IPS DF 19.7 (cell line): ENCODE measurements at regions not wholly inside any gene's neighbourhood (a gene's known extent, or its start where the extent isn't known, plus 50 kb on each side); places are given as distances from the start of the nearest gene placed in this dataset.
"Not testable (repeated sequence)": the region's sequence is repeated elsewhere in the genome, so short reads cannot be mapped to it uniquely, and the experiment has no call there.

Source experiments
- DNase-seq: peaks from one replicate; pipeline ENCODE4 v3.0.0-alpha.2; 2013; ENCODE audit warnings: low read depth, low spot score

DNA sequence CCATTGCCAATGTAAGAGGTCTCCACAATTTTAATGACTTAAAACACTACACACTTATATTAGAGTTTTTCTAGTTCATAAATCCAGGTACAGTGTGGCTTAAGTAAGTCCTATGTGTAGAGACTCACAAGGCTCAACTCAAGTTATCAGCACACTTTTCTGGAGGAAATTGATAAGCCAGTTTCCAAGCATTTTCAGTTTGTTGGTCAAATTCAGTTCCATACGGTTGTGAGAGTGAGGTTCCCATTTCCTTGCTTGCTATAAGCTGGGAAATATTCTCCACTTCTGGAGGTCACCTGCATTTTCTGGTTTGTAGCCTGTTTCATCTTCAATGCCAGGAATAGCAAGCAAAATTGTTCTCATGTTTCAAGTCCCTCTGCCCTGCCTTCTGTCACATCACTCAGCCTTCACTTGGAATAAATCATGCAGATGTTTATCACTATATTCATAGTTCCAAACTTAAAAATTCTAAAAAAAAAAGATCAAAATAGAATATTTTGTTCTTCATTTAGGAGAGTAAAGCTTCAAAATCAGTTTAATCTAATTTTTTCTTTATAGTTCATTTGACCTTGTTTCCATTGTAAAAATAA is 1137.5 kb upstream of the INTU start:
- DNase-seq = no peak

DNA sequence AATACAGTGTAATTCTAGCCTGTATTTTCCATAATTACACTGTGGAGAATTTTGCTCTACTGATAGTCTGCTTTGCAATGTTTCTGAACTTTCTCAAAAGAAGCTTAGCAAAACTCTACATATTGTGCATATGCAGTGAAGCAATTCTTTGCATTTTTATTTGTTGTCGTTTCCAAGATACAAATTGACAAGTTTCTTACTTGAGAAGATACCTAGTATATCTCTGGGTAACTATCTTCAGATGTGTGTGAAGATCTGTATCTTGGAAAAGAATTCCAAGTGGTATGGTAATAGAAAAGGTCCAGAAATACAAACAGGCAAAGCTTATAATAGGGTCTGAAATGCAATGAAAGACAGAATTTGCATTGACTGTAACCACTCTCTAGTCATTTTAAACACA is 1119.8 kb upstream of the INTU start:
- DNase-seq = no peak

GRCh38 chr4:126513596-126513995 is 1119.2 kb upstream of the INTU start:
- DNase-seq = no peak

DNA sequence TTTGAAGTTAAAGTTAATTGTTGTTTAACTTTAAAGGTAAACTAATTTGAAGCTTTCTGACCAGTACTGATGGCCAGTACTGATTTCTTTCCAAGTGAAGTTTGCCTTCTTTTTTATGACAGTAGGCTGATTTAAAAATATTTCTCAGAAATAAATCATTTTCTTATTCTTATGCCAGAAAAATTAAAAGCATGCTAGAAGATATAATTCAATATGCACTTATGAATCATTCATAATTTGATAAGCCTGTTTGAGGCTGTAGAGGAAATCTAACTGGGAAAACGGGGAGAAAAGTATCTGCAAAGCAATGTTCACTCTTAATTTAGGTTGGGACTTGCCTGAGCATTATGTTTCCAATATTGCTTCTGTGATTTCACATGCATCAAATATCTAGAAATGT is 1112.0 kb upstream of the INTU start:
- DNase-seq = no peak

- DNase-seq = not testable (repeated sequence)
Measured at GRCh38 chr4:126525400-126525799, 1107.4 kb upstream of the INTU start.

DNA sequence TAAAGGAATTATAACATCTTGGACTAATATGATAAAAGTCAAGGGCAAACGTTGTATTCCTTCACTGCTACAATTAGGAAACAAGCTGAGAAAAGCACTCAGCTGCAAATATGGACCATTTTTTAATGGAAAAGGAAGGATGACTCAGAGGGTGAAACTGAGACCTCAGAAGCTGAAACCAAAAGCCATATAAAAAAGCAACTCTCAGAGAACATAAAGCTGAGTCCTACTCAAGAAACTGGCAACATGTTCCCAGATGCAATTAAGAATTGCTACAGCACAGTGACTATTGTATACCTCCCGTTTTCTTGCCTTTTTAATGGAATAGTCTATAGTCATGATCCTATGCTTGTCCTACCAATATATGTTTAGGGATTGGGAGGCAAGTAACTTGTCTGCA is 1106.4 kb upstream of the INTU start:
- no peak for DNase-seq

- DNase-seq = no peak
Measured at GRCh38 chr4:126529997-126530396, 1102.8 kb upstream of the INTU start.

GRCh38 chr4:126530996-126531585 is 1101.7 kb upstream of the INTU start:
- DNase-seq = no peak

GRCh38 chr4:126532527-126532926 is 1100.2 kb upstream of the INTU start:
- no peak for DNase-seq

GRCh38 chr4:126533146-126533805 is 1099.5 kb upstream of the INTU start:
- DNase-seq = no peak

GRCh38 chr4:126539771-126540170 is 1093.0 kb upstream of the INTU start:
- DNase-seq = no peak

DNA sequence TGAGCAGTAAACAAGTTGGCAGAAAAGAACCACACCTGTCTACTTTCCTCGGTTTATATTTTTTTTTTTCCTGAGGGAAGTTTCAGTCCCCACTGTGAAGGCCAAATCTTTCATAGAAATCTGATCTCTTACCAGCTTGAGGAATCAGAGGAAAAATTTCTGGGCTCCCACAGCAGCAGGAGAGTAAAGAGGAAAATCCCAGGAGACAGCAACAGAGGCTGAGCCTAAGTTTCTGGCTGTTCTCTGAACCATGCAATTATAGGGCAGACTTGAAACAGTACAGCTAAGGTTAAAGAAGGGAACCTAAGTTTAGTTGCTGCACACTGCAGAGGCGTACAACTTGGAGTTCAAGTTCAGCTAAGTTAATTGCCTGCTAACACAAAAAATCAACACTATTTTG is 1090.9 kb upstream of the INTU start:
- DNase-seq = no peak

DNA sequence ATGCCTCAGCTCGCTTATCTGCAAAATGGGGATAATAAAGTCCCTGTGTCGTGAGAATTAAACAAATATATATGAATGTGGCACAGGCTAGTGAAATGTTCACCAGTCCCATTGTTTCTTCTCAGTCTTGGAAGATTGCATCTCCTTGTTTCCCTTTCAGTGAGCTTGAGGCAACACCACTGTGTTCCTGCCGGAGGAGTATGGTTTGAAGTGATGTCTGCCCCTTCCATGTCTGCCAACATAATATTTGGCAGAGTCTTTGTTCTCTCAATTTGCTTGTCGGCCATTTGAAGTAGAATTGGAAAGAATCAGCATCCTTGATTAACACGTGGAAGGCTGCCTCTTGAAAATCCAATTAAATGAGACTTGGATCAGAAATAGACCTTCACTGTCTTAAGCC is 1088.5 kb upstream of the INTU start:
- DNase-seq = no peak

GRCh38 chr4:126546197-126546596 is 1086.6 kb upstream of the INTU start:
- DNase-seq = not testable (repeated sequence)

DNA sequence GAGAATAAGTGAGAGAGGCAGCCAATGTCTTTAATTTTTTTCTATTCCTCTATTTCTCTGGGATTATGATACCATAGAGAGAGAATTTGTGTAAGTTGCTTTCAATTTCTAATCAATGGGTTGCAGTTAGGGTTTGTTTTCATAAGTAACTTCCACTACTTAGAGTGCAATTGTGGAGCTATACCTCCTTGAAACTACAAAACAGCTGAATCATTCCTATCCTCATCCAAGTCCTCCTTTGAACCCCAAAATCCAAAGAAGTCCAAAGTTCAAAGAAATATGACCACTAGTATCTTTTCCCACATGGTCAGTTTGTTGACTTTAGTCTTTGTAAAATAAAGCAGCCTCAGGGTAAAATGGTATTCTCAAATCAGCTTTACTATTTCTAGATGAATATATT is 1085.4 kb upstream of the INTU start:
- DNase-seq = no peak

- no peak for DNase-seq
Measured at GRCh38 chr4:126548890-126549289, 1083.9 kb upstream of the INTU start.

DNA sequence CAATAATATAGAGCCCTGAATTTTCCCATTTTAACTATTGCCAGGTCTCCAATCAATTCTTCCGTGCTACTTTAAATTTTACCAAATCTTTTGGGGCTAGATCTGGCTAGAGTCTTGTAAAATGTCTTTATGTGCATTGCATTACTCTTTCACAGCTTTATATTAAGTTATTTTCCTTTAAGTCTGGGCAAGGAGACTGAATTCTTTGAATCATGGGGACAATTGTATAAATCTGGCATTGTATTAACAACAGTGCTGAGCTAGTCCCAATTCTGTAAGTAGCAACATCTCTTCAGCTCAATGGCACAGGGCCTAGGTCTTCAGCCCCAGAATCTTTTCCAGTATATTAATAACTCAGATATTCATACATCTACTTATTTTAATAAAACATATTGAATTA is 1080.4 kb upstream of the INTU start:
- DNase-seq = no peak

DNA sequence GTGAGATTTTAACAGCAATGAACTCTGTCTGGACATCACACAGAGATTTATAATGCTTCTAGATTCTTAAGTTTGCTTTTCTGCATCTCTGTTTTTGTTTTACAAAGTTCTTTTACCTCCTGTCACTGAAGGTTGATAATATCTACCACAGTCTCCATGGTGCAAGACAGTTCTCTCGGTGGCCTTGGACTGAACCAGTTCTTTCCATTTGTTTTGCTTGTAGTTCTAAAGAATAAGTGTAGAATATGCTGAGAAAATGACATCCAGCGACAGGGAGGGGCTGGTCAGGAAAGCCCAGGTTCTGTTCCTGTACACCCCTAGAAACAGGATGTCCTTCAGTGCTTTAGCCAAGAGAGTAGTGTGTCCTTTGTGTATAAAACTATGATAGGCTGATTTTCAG is 1079.5 kb upstream of the INTU start:
- DNase-seq = no peak

DNA sequence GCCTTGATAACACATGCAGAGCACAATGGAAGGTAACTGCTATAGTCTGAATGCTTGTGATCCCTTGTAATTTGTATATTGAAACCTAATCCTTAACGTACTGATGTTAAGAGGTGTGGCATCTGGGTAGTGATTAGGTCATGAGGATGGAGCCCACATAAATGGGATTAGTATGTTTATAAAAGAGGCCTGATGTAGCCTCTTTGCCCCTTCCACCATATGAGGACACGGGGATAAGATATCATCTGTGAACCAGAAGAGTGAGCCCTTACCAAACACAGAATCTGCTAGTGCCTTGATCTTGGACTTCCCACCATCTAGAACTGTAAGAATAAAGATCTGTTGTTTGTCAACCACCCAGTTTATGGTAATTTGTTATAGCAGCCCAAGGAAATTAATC is 1074.2 kb upstream of the INTU start:
- no peak for DNase-seq

DNA sequence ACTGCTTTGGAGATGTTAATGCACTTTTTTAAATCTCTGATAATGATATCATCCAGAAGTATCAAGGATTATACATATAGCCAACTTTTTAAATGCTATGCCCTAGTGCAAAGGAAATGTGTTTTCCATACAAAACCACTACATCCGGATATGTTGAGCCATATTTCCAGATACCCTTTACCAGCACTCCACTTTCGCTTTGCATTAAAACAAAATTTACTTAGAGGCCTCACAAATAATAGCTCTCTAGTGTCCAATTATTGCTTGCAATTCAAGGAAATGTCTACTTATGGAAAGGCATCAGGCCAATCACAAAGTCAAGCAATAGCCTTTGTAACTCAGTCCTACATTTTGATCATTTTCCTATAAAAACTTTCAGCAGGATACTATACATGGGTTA is 1072.8 kb upstream of the INTU start:
- no peak for DNase-seq

DNA sequence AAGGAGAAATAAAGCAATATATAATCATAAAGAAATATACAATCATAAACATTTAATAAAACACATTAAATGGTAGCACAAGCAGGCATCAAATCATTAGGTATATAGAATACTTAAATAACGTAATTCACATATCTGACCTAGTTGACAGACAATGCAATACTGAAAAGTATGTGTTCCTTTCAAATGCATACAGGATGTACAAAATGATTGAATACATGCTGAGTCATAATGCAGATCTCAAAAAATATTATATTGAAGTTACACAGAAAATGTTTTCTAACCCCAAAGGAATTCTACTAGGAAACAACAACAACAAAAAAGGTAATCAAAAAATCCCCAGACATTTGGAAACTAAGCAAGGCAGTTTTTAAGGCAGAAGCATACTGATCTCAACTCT is 1072.0 kb upstream of the INTU start:
- DNase-seq = no peak

DNA sequence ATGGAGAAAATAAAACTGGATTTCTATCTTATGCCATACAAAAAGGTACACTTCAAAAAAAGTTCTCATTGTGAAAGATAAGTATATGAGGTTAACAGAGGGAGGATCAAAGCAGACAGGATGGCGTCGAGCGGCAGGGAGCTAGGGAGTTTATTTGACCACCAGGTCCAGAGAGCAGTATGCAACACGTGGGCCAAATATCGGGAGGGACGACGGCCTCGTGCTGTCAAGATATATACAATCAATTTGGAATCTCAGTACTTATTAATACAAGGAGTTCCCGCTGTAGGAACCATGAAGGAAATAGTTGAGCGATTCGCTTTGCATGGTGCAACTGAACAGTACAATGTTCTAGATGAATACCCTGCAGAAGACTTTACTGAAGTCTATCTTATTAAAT is 1069.4 kb upstream of the INTU start:
- DNase-seq = no peak

DNA sequence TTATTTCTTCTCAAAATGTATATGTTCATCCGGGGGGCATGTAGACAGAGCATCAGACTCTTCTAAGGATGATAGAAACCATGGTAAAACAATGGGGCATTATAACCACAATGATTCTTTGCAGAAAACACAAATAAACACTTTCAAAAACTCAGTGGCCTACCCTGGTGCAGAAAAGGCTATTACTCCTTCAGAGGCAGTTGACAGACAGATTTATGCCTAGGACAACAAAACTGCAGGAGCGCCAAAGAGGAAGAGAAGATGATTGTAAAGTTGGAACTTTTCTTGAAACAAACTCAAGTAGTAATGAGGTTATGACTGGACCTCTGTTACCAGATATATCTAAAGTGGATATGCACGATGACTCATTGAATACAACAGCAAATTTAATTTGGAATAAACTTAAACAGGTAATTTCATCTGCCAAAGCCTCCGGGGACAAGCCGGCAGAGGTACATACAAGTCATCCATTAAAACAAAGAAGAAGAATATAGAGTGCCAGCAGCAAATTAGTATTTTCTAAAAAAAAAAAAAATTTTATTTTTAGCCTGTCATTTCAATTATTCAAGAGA is 1068.4 kb upstream of the INTU start:
- no peak for DNase-seq
